ENCODE measurements at regions not wholly inside any gene's neighbourhood (a gene's known extent, or its start where the extent isn't known, plus 50 kb on each side); places are given as distances from the start of the nearest gene placed in this dataset.
"Not testable (repeated sequence)": the region's sequence is repeated elsewhere in the genome, so short reads cannot be mapped to it uniquely, and the experiment has no call there.

- no peak overlapping the region for H3K4me3 ChIP-seq (ENCODE audit: low read length)
- peaks cover 4% of the 10 kb centered on the region for H3K27me3 Mint-ChIP-seq
- no peak for DNase-seq
- no peak for TF ChIP-seq CTCF (IDR thresholded peaks at IDR 0.05)
- H3K4me1 ChIP-seq (ENCODE audit: insufficient read depth, low read length): no peaks in the 10 kb centered on the region
- ChIA-PET CTCF (no interaction called here), POLR2A (no interaction called here)
- no peak for ATAC-seq (ENCODE audit: poor library complexity)
- H3K4me1 Mint-ChIP-seq (ENCODE audit: low read depth): peaks cover 11% of the 10 kb centered on the region
- intact Hi-C loops (cut with DNase I, micrococcal nuclease): no loop called here
- no peak overlapping the region for H3K4me3 Mint-ChIP-seq
- H3K36me3 Mint-ChIP-seq (ENCODE audit: low read depth): no peaks in the 10 kb centered on the region
- H3K27ac Mint-ChIP-seq: no peak overlapping the region
- H3K36me3 ChIP-seq (ENCODE audit: insufficient read depth, low read length): no peaks in the 10 kb centered on the region
- H3K27me3 ChIP-seq (ENCODE audit: control insufficient read depth in 1 of 2, insufficient read depth in 2 of 2, low read length in 2 of 2): no peaks in the 10 kb centered on the region
- H3K9me3 ChIP-seq (ENCODE audit: control insufficient read depth in 1 of 2, insufficient read depth in 1 of 2, low read length in 2 of 2): peaks cover 0 to under 1% of the 10 kb centered on the region in 2 experiments
- H3K9me3 Mint-ChIP-seq: no peaks in the 10 kb centered on the region
- no peak overlapping the region for H3K27ac ChIP-seq (ENCODE audit: low read depth in 1 of 2, low read length in 2 of 2)
Measured at GRCh38 chr7:114812570-114812969, 109.3 kb upstream of the MDFIC start.

- no peak for DNase-seq
- Mint-ChIP-seq H3K4me3 (no peak overlapping the region), H3K36me3 (ENCODE audit: low read depth) (no peaks in the 10 kb centered on the region), H3K9me3 (no peaks in the 10 kb centered on the region), H3K27ac (no peak overlapping the region), H3K4me1 (ENCODE audit: low read depth) (peaks cover 11% of the 10 kb centered on the region), H3K27me3 (peaks cover 4% of the 10 kb centered on the region)
- Histone ChIP-seq H3K27me3 (ENCODE audit: control insufficient read depth in 1 of 2, insufficient read depth in 2 of 2, low read length in 2 of 2) (no peaks in the 10 kb centered on the region), H3K36me3 (ENCODE audit: insufficient read depth, low read length) (no peaks in the 10 kb centered on the region), H3K9me3 (ENCODE audit: control insufficient read depth in 1 of 2, insufficient read depth in 1 of 2, low read length in 2 of 2) (peaks cover 0 to 3% of the 10 kb centered on the region in 2 experiments), H3K4me1 (ENCODE audit: insufficient read depth, low read length) (no peaks in the 10 kb centered on the region), H3K27ac (ENCODE audit: low read depth in 1 of 2, low read length in 2 of 2) (no peak overlapping the region), H3K4me3 (ENCODE audit: low read length) (no peak overlapping the region)
- ChIA-PET CTCF (interaction anchor here (1.3 kb wide), 1 partner anchor 9 kb away, joined by 3 read pairs; no protein-coding TSS in a partner anchor), POLR2A (no interaction called here)
- ATAC-seq (ENCODE audit: poor library complexity): no peak
- intact Hi-C loops (cut with DNase I, micrococcal nuclease): no loop called here
- no peak for TF ChIP-seq CTCF (IDR thresholded peaks at IDR 0.05)
Measured at GRCh38 chr7:114813624-114814023, 108.3 kb upstream of the MDFIC start.

GRCh38 chr7:114817036-114817435 is 104.9 kb upstream of the MDFIC start:
- H3K9me3 ChIP-seq (ENCODE audit: control insufficient read depth in 1 of 2, insufficient read depth in 1 of 2, low read length in 2 of 2); H3K27me3 Mint-ChIP-seq; intact Hi-C loops (cut with DNase I, micrococcal nuclease); H3K36me3 ChIP-seq (ENCODE audit: insufficient read depth, low read length); H3K4me3 ChIP-seq (ENCODE audit: low read length); H3K27ac Mint-ChIP-seq; H3K4me1 ChIP-seq (ENCODE audit: insufficient read depth, low read length); CTCF ChIA-PET; H3K27ac ChIP-seq (ENCODE audit: low read depth in 1 of 2, low read length in 2 of 2); DNase-seq; H3K36me3 Mint-ChIP-seq (ENCODE audit: low read depth); H3K9me3 Mint-ChIP-seq; H3K27me3 ChIP-seq (ENCODE audit: control insufficient read depth in 1 of 2, insufficient read depth in 2 of 2, low read length in 2 of 2); H3K4me3 Mint-ChIP-seq; POLR2A ChIA-PET; ATAC-seq (ENCODE audit: poor library complexity): not testable (repeated sequence)
- peaks cover 11% of the 10 kb centered on the region for H3K4me1 Mint-ChIP-seq (ENCODE audit: low read depth)

- POLR2A ChIA-PET: no interaction called here
Measured at GRCh38 chr7:114818501-114818900, 103.4 kb upstream of the MDFIC start.

More at GRCh38 chr7:114818501-114818900, 103.4 kb upstream of the MDFIC start:
- peaks cover 0 to 3% of the 10 kb centered on the region in 2 experiments for H3K9me3 ChIP-seq (ENCODE audit: control insufficient read depth in 1 of 2, insufficient read depth in 1 of 2, low read length in 2 of 2)
- no peaks in the 10 kb centered on the region for H3K9me3 Mint-ChIP-seq
- no peaks in the 10 kb centered on the region for H3K4me1 ChIP-seq (ENCODE audit: insufficient read depth, low read length)
- intact Hi-C loops (cut with DNase I, micrococcal nuclease): no loop called here
- H3K27me3 Mint-ChIP-seq: peaks cover 8% of the 10 kb centered on the region
- CTCF ChIA-PET: no interaction called here
- no peak for TF ChIP-seq CTCF (IDR thresholded peaks at IDR 0.05)
- no peak for ATAC-seq (ENCODE audit: poor library complexity)
- no peak overlapping the region for H3K4me3 ChIP-seq (ENCODE audit: low read length)
- H3K27ac Mint-ChIP-seq: no peak overlapping the region
- no peaks in the 10 kb centered on the region for H3K36me3 Mint-ChIP-seq (ENCODE audit: low read depth)
- no peaks in the 10 kb centered on the region for H3K27me3 ChIP-seq (ENCODE audit: control insufficient read depth in 1 of 2, insufficient read depth in 2 of 2, low read length in 2 of 2)
- DNase-seq: no peak
- peaks cover 10% of the 10 kb centered on the region for H3K4me1 Mint-ChIP-seq (ENCODE audit: low read depth)
- H3K36me3 ChIP-seq (ENCODE audit: insufficient read depth, low read length): no peaks in the 10 kb centered on the region
- H3K27ac ChIP-seq (ENCODE audit: low read depth in 1 of 2, low read length in 2 of 2): no peak overlapping the region
- H3K4me3 Mint-ChIP-seq: no peak overlapping the region

Data from CD4-positive, alpha-beta T cell (primary cell).